ENCODE measurements at regions not wholly inside any gene's neighbourhood (a gene's known extent, or its start where the extent isn't known, plus 50 kb on each side); places are given as distances from the start of the nearest gene placed in this dataset.

DNA sequence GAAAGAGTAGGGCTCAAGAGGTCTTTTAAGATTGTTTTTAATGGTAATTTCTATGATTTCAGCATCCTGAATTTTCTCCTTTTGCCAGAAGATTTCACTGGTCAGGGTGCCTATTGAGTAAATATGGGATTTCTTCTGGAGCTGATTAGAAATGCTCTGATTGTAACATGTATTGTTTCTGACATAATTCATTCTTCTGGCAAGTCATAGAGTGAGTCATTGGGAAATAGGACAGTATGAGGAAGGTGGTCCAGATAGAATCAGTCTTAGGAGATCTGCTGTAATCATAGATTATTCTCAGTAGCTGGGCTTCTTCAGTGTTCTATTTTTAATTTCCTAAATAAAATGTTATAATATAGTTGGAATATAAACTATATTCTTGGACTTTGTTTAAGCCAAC is 182.0 kb upstream of the NAV3 start:
- TF ChIP-seq, protein P1, sequence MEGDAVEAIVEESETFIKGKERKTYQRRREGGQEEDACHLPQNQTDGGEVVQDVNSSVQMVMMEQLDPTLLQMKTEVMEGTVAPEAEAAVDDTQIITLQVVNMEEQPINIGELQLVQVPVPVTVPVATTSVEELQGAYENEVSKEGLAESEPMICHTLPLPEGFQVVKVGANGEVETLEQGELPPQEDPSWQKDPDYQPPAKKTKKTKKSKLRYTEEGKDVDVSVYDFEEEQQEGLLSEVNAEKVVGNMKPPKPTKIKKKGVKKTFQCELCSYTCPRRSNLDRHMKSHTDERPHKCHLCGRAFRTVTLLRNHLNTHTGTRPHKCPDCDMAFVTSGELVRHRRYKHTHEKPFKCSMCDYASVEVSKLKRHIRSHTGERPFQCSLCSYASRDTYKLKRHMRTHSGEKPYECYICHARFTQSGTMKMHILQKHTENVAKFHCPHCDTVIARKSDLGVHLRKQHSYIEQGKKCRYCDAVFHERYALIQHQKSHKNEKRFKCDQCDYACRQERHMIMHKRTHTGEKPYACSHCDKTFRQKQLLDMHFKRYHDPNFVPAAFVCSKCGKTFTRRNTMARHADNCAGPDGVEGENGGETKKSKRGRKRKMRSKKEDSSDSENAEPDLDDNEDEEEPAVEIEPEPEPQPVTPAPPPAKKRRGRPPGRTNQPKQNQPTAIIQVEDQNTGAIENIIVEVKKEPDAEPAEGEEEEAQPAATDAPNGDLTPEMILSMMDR (IDR thresholded peaks at IDR 0.05; ENCODE audit: low read depth, low read length) = no peak
- TF ChIP-seq POLR2A (IDR thresholded peaks at IDR 0.05; ENCODE audit: extremely low read depth, insufficient read length) = no peak
- TF ChIP-seq, protein P2, sequence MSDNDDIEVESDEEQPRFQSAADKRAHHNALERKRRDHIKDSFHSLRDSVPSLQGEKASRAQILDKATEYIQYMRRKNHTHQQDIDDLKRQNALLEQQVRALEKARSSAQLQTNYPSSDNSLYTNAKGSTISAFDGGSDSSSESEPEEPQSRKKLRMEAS (IDR thresholded peaks at IDR 0.05; ENCODE audit: low read depth, low read length) = no peak
